H1 (cell line): ENCODE measurements at regions not wholly inside any gene's neighbourhood (a gene's known extent, or its start where the extent isn't known, plus 50 kb on each side); places are given as distances from the start of the nearest gene placed in this dataset.

Source experiments
- CTCF ChIA-PET: fragments of 300-600 bp; sonication (Branson Sonifier 250); formaldehyde crosslinking; loops from one replicate; lab custom pipeline; 2021; ENCODE audit not compliant: partially characterized antibody; lab: Charles Lee
- POLR2A ChIA-PET: fragments of 300-600 bp; sonication (Branson Sonifier 250); formaldehyde crosslinking; loops from one replicate; lab custom pipeline; 2021; ENCODE audit warnings: inconsistent platforms; ENCODE audit not compliant: partially characterized antibody; lab: Charles Lee
- DNase-seq, 2 experiments: peaks; one replicate each; pipeline versions ENCODE4 v3.0.0 to v3.0.0-alpha.2; 2010 to 2022; ENCODE audit warnings: low spot score in 2 of 2, low read depth in 1 of 2, mixed read lengths in 1 of 2
- FAIRE-seq: peaks from 2 replicates; lab custom pipeline; 2011; peaks lifted over from hg19 to GRCh38; lab: Jason Lieb, UNC
- H2AFZ ChIP-seq: 2 replicates; pipeline ENCODE4 v1.8.1; 2012; ENCODE audit warnings: low read length, inconsistent platforms
- H2AK5ac ChIP-seq: 2 replicates; pipeline ENCODE4 v1.6.1; 2013; ENCODE audit warnings: low read depth, low read length
- H2BK120ac ChIP-seq: replicated peaks from 2 replicates; pipeline ENCODE3; 2013; ENCODE audit warnings: low read depth, low read length, inconsistent platforms
- H2BK12ac ChIP-seq: 2 replicates; pipeline ENCODE4 v1.6.1; 2013; ENCODE audit warnings: low read depth, low read length
- H2BK15ac ChIP-seq: 2 replicates; pipeline ENCODE4 v1.6.1; 2013; ENCODE audit warnings: low read length
- H2BK20ac ChIP-seq: 2 replicates; pipeline ENCODE4 v1.6.1; 2013; ENCODE audit warnings: low read length
- H2BK5ac ChIP-seq: 2 replicates; pipeline ENCODE4 v1.6.1; 2013; ENCODE audit warnings: low read depth, low read length
- H3K14ac ChIP-seq: 2 replicates; pipeline ENCODE4 v1.6.1; 2013; ENCODE audit warnings: inconsistent platforms; ENCODE audit not compliant: insufficient read length
- H3K18ac ChIP-seq: 2 replicates; pipeline ENCODE4 v1.6.1; 2013; ENCODE audit warnings: low read length; ENCODE audit errors: extremely low read depth
- H3K23ac ChIP-seq: 2 replicates; pipeline ENCODE4 v1.6.1; 2013; ENCODE audit warnings: inconsistent platforms; ENCODE audit not compliant: insufficient read length
- H3K23me2 ChIP-seq: 2 replicates; pipeline ENCODE4 v1.6.1; 2013; ENCODE audit warnings: low read depth, low read length
- H3K27ac ChIP-seq: 2 replicates; pipeline ENCODE4 v1.6.1; 2011; ENCODE audit warnings: low read depth, low read length, inconsistent platforms
- H3K27me3 ChIP-seq, 4 experiments: replicated peaks in 1 of 4; 1 replicate in 1 of 4; 2 replicates in 3 of 4; pipeline versions ENCODE4 v1.6.1 to v1.8.1; 2011 to 2013; ENCODE audit warnings: low read length in 3 of 4, mild to moderate bottlenecking in 3 of 4, inconsistent platforms in 2 of 4, mixed read lengths in 2 of 4, moderate library complexity in 1 of 4; ENCODE audit not compliant: control insufficient read depth in 3 of 4, insufficient read depth in 3 of 4; ENCODE audit errors: extremely low read depth in 1 of 4
- H3K36me3 ChIP-seq, 4 experiments: 2 replicates each; pipeline versions ENCODE4 v1.6.1 to v1.8.1; 2011 to 2013; ENCODE audit warnings: mild to moderate bottlenecking in 4 of 4, low read length in 3 of 4, moderate library complexity in 2 of 4, control low read depth in 1 of 4, inconsistent platforms in 1 of 4; ENCODE audit not compliant: insufficient read depth in 4 of 4, control insufficient read depth in 2 of 4
- H3K4ac ChIP-seq: replicated peaks from 2 replicates; pipeline ENCODE3; 2013; ENCODE audit warnings: low read length, low read depth, mixed read lengths, inconsistent platforms; ENCODE audit not compliant: insufficient read length
- H3K4me1 ChIP-seq, 4 experiments: replicated peaks in 1 of 4; 1 replicate in 1 of 4; 2 replicates in 3 of 4; pipeline versions ENCODE4 v1.6.1 to v1.8.1; 2011 to 2013; ENCODE audit warnings: low read length in 3 of 4, inconsistent platforms in 2 of 4, mixed read lengths in 1 of 4; ENCODE audit not compliant: insufficient read depth in 4 of 4, control insufficient read depth in 3 of 4
- H3K4me2 ChIP-seq, 2 experiments: 2 replicates each; pipeline versions ENCODE4 v1.6.1 to v1.8.1; 2011 to 2013; ENCODE audit warnings: low read depth in 2 of 2, low read length in 2 of 2, control low read depth in 1 of 2, inconsistent platforms in 1 of 2, mild to moderate bottlenecking in 1 of 2; ENCODE audit not compliant: insufficient read depth in 1 of 2
- H3K4me3 ChIP-seq, 4 experiments: fragments of 200-600, 300-600 bp in 1 of 4; sonication (generic), shearing (Covaris generic), sonication (Bioruptor Twin) in 1 of 4; 2 replicates each; pipeline versions ENCODE4 v1.5.1 to v1.8.1; 2011 to 2016; ENCODE audit warnings: low read length in 4 of 4, low read depth in 3 of 4, control low read depth in 2 of 4, inconsistent platforms in 2 of 4, mild to moderate bottlenecking in 2 of 4, mixed read lengths in 1 of 4, moderate library complexity in 1 of 4; ENCODE audit not compliant: insufficient read depth in 2 of 4; ENCODE audit errors: extremely low read depth in 1 of 4
- H3K56ac ChIP-seq: replicated peaks from 2 replicates; pipeline ENCODE3; 2013; ENCODE audit warnings: low read depth, mild to moderate bottlenecking, mixed read lengths, low read length, inconsistent platforms; ENCODE audit not compliant: insufficient read length
- H3K79me1 ChIP-seq: 2 replicates; pipeline ENCODE4 v1.6.1; 2013; ENCODE audit warnings: low read depth, low read length, control low read depth
- H3K79me2 ChIP-seq, 2 experiments: 2 replicates each; pipeline versions ENCODE4 v1.6.1 to v1.8.1; 2012 to 2013; ENCODE audit warnings: low read length in 2 of 2, mild to moderate bottlenecking in 2 of 2, inconsistent platforms in 1 of 2; ENCODE audit not compliant: insufficient read depth in 2 of 2, control insufficient read depth in 1 of 2
- H3K9ac ChIP-seq, 4 experiments: replicated peaks in 1 of 4; 1 replicate in 1 of 4; 2 replicates in 3 of 4; pipeline versions ENCODE4 v1.6.1 to v1.8.1; 2011 to 2013; ENCODE audit warnings: low read depth in 3 of 4, low read length in 3 of 4, control low read depth in 2 of 4, mild to moderate bottlenecking in 2 of 4, moderate library complexity in 2 of 4, inconsistent platforms in 1 of 4; ENCODE audit errors: extremely low read depth in 1 of 4
- H3K9me3 ChIP-seq, 2 experiments: 2 replicates each; pipeline versions ENCODE4 v1.6.1 to v1.8.1; 2012 to 2013; ENCODE audit warnings: mild to moderate bottlenecking in 2 of 2, moderate library complexity in 2 of 2, control low read depth in 1 of 2, inconsistent platforms in 1 of 2, low read depth in 1 of 2, low read length in 1 of 2, mixed read lengths in 1 of 2; ENCODE audit not compliant: insufficient read depth in 2 of 2
- H4K20me1 ChIP-seq, 2 experiments: replicated peaks in 1 of 2; 2 replicates each; pipeline versions ENCODE3 to v1.8.1; 2011 to 2013; ENCODE audit warnings: inconsistent platforms in 2 of 2, low read length in 2 of 2, mild to moderate bottlenecking in 1 of 2; ENCODE audit not compliant: insufficient read depth in 2 of 2, control insufficient read depth in 1 of 2
- H4K5ac ChIP-seq: 2 replicates; pipeline ENCODE4 v1.6.1; 2013; ENCODE audit warnings: low read length, low read depth, mixed read lengths, inconsistent platforms; ENCODE audit not compliant: insufficient read length
- H4K8ac ChIP-seq: 2 replicates; pipeline ENCODE4 v1.8.0; 2013; ENCODE audit warnings: mild to moderate bottlenecking, moderate library complexity, low read length, inconsistent platforms; ENCODE audit not compliant: insufficient read depth; ENCODE audit errors: extremely low read depth
- H4K91ac ChIP-seq: replicated peaks from 2 replicates; pipeline ENCODE3; 2013; ENCODE audit warnings: low read length, mixed read lengths, inconsistent platforms; ENCODE audit not compliant: insufficient read length
- CHD2 ChIP-seq: IDR thresholded peaks from 2 replicates; pipeline ENCODE4 v1.6.1; 2012; ENCODE audit warnings: low read length, improper control_type of control experiment
- CTBP2 ChIP-seq: IDR thresholded peaks from 2 replicates; pipeline ENCODE4 v1.7.0; 2011; ENCODE audit warnings: borderline replicate concordance, mild to moderate bottlenecking, moderate library complexity, mixed read lengths, low read length; ENCODE audit not compliant: insufficient read depth, insufficient read length
- EP300 ChIP-seq, 2 experiments: IDR thresholded peaks; 1 replicate in 1 of 2; 2 replicates in 1 of 2; pipeline ENCODE4 v1.6.1; 2011 to 2012; ENCODE audit warnings: low read depth in 2 of 2, low read length in 2 of 2, mild to moderate bottlenecking in 2 of 2, borderline replicate concordance in 1 of 2, inconsistent platforms in 1 of 2, moderate library complexity in 1 of 2
- FOSL1 ChIP-seq: IDR thresholded peaks from 2 replicates; pipeline ENCODE4 v1.6.1; 2011; ENCODE audit warnings: mild to moderate bottlenecking, low read depth, low read length, moderate library complexity; ENCODE audit not compliant: insufficient read depth
- JUN ChIP-seq: IDR thresholded peaks from 2 replicates; pipeline ENCODE4 v1.6.1; 2011; ENCODE audit warnings: low read depth, mild to moderate bottlenecking, improper control_type of control experiment, low read length
- KDM5A ChIP-seq: fragments of 200-600 bp; IDR thresholded peaks from 2 replicates; pipeline ENCODE4 v1.7.1; 2012; ENCODE audit warnings: mild to moderate bottlenecking, low read length, inconsistent platforms, mixed read lengths
- MAFK ChIP-seq: IDR thresholded peaks from 2 replicates; pipeline ENCODE4 v1.6.1; 2012; ENCODE audit warnings: low read depth, mild to moderate bottlenecking, improper control_type of control experiment, low read length
- NRF1 ChIP-seq: IDR thresholded peaks from 2 replicates; pipeline ENCODE4 v1.6.1; 2011; ENCODE audit warnings: mild to moderate bottlenecking, low read depth, low read length, improper control_type of control experiment
- POLR2A ChIP-seq, 2 experiments: IDR thresholded peaks; 1 replicate in 1 of 2; 2 replicates in 1 of 2; pipeline ENCODE4 v1.6.1; 2011; ENCODE audit warnings: low read depth in 2 of 2, low read length in 2 of 2, mild to moderate bottlenecking in 2 of 2; ENCODE audit errors: control extremely low read depth in 1 of 2
- SP1 ChIP-seq: IDR thresholded peaks from 2 replicates; pipeline ENCODE4 v1.6.1; 2011; ENCODE audit warnings: low read depth, low read length
- WGBS, 2 experiments: shearing (Covaris generic) in 1 of 2; methylation state at CpG; one replicate each; pipeline versions ENCODE4 v1.1.6 to v1.1.7; 2013 to 2015; ENCODE audit warnings: low lambda C conversion rate in 2 of 2, mixed read lengths in 2 of 2, inconsistent platforms in 1 of 2, low coverage in 1 of 2, missing lambda C conversion rate in 1 of 2; ENCODE audit not compliant: insufficient replicate concordance in 2 of 2, insufficient coverage in 1 of 2, insufficient read length in 1 of 2; ENCODE audit errors: extremely low coverage in 1 of 2, missing lambda C conversion rate in 1 of 2; 5-methylcytosine and 5-hydroxymethylcytosine counted together

DNA sequence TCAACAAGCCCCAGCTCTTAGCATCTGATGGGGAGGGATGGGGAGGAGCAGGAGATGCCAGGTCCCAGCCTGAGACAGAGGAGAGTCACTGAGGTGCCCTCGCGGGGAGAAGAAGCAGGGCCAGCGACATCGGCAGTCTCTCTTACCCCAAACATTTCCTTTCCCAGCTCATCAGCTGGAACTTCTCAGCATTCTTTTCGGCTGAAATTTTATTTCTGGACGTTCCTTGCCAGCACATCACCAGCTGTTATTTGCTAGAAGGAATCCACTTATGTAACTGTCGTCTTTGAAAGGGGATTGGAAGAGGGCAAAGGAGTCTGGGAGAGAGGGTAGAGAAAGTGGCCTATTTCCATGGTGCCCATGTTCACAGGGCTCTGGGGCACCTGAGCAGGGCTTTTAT is 101.0 kb upstream of the SHH start:
- no peak for TF ChIP-seq KDM5A
- no peak for TF ChIP-seq CHD2
- no peak for TF ChIP-seq FOSL1
- TF ChIP-seq JUN, result no peak
- TF ChIP-seq CTBP2, result no peak
- TF ChIP-seq EP300 (IDR thresholded peaks at IDR 0.05; ENCODE audit: borderline replicate concordance in 1 of 2, low read depth in 2 of 2, low read length in 2 of 2), result no peak
- TF ChIP-seq SP1, result no peak
- no peak for TF ChIP-seq MAFK
- no peak for TF ChIP-seq NRF1
- no peak for TF ChIP-seq POLR2A (IDR thresholded peaks at IDR 0.05; ENCODE audit: control extremely low read depth in 1 of 2, low read depth in 2 of 2, low read length in 2 of 2)

More for the DNA sequence above, 101.0 kb upstream of the SHH start:
- Histone ChIP-seq H2BK5ac (no peak overlapping the region), H3K18ac (no peak overlapping the region), H3K79me2 (no peaks in the 10 kb centered on the region), H3K36me3 (no peaks in the 10 kb centered on the region), H3K9me3 (peaks cover 7 to 10% of the 10 kb centered on the region in 2 experiments; a peak in 2 of 4 replicates), H2BK12ac (no peak overlapping the region), H3K27ac (no peak overlapping the region), H4K91ac (no peak overlapping the region), H3K4me3 (no peak overlapping the region), H3K4me2 (no peak overlapping the region), H3K56ac (no peak overlapping the region), H4K20me1 (no peaks in the 10 kb centered on the region), H2BK15ac (no peak overlapping the region), H2BK20ac (no peak overlapping the region), H4K8ac (no peak overlapping the region), H3K27me3 (no peaks in the 10 kb centered on the region), H3K79me1 (no peaks in the 10 kb centered on the region), H3K9ac (no peak overlapping the region), H3K14ac (no peak overlapping the region), H3K4me1 (0 out of 7 replicates have a peak, but pooled peaks cover 0 to 2% (median 0%) of the 10 kb centered on the region in 4 experiments), H3K4ac (no peak overlapping the region), H4K5ac (no peak overlapping the region), H2AFZ (no peak overlapping the region), H2AK5ac (no peak overlapping the region), H3K23ac (no peak overlapping the region), H2BK120ac (no peak overlapping the region), H3K23me2 (no peaks in the 10 kb centered on the region)
- POLR2A ChIA-PET, result no interaction called here
- DNase-seq (no peak), FAIRE-seq (no peak)
- CTCF ChIA-PET, result no interaction called here
- WGBS, 2 experiments, result 94% methylated on average over 7 of the region's 7 CpGs; no CpG with 5 or more reads in 1 of the 2 experiments
